HepG2 (cell line): ENCODE measurements at regions not wholly inside any gene's neighbourhood (a gene's known extent, or its start where the extent isn't known, plus 50 kb on each side); places are given as distances from the start of the nearest gene placed in this dataset.

Source experiments
- CREB1 ChIP-seq, 2 experiments: fragments of 450-650 bp in 1 of 2; IDR thresholded peaks; 2 replicates each; pipeline ENCODE4 v1.6.1; 2016 to 2017; ENCODE audit warnings: control low read depth in 1 of 2, mild to moderate bottlenecking in 1 of 2, missing compliant biosample characterization in 1 of 2, missing genetic modification characterization in 1 of 2
- CTCF ChIP-seq: sonication (generic); formaldehyde crosslinking; IDR thresholded peaks from 2 replicates; pipeline ENCODE4 v1.5.0; 2020; ENCODE audit warnings: mild to moderate bottlenecking, missing genetic modification reagents, moderate library complexity
- HNRNPH1 ChIP-seq: fragments of 200-400 bp; formaldehyde crosslinking; optimal IDR thresholded peaks from 2 replicates; pipeline ENCODE3; 2017; ENCODE audit warnings: mild to moderate bottlenecking, low read depth, low read length
- MEF2D ChIP-seq: sonication (generic); formaldehyde crosslinking; IDR thresholded peaks from 2 replicates; pipeline ENCODE4 v1.5.1; 2020; ENCODE audit warnings: mild to moderate bottlenecking, missing genetic modification reagents
- NFIC ChIP-seq: IDR thresholded peaks from 2 replicates; pipeline ENCODE4 v1.6.1; 2012; ENCODE audit warnings: mild to moderate bottlenecking, low read length, inconsistent platforms
- PATZ1 ChIP-seq: sonication (generic); formaldehyde crosslinking; IDR thresholded peaks from 2 replicates; pipeline ENCODE4 v1.4.0; 2020; ENCODE audit warnings: missing genetic modification reagents
- TBP ChIP-seq: sonication (generic); formaldehyde crosslinking; IDR thresholded peaks from 2 replicates; pipeline ENCODE4 v1.5.0; 2020; ENCODE audit warnings: missing genetic modification reagents
- ZNF543 ChIP-seq: sonication (generic); formaldehyde crosslinking; IDR thresholded peaks from 2 replicates; pipeline ENCODE4 v1.4.0; 2020; ENCODE audit warnings: mild to moderate bottlenecking, missing genetic modification reagents
- ZNF841 ChIP-seq: sonication (generic); formaldehyde crosslinking; IDR thresholded peaks from 2 replicates; pipeline ENCODE4 v1.8.1; 2023; ENCODE audit warnings: missing genetic modification reagents, borderline replicate concordance
- ZSCAN9 ChIP-seq: IDR thresholded peaks from 2 replicates; pipeline ENCODE4 v1.6.1; 2016; ENCODE audit warnings: borderline replicate concordance

- TF ChIP-seq ZNF841 (CRISPR knock-in tag) (no peak), ZSCAN9 (CRISPR knock-in tag) (no peak), TBP (no peak), CTCF (no peak), MEF2D (CRISPR knock-in tag) (no peak), PATZ1 (CRISPR knock-in tag) (no peak), ZNF543 (CRISPR knock-in tag) (no peak), HNRNPH1 (no peak), CREB1 (IDR thresholded peaks at IDR 0.05) (no peak), CREB1 (CRISPR knock-in tag; IDR thresholded peaks at IDR 0.05) (no peak), NFIC (no peak)
Observed at GRCh38 chr4:34972189-34972588, 1272.1 kb downstream of the ARAP2 start.
